Left ventricle myocardium inferior (tissue), 1 donor: ENCODE measurements at regions not wholly inside any gene's neighbourhood (a gene's known extent, or its start where the extent isn't known, plus 50 kb on each side); places are given as distances from the start of the nearest gene placed in this dataset.

Experiments
- DNase-seq: peaks from one replicate; pipeline ENCODE4 v3.0.0-alpha.2; 2020
- H3K27ac ChIP-seq: fragments of 200-600 bp; replicated peaks from 2 replicates; pipeline ENCODE4 v1.8.0; 2021
- H3K27me3 ChIP-seq: fragments of 200-600 bp; 2 replicates; pipeline ENCODE4 v1.8.0; 2021; ENCODE audit warnings: low read depth
- H3K36me3 ChIP-seq: fragments of 200-600 bp; 2 replicates; pipeline ENCODE4 v1.8.0; 2021
- H3K4me1 ChIP-seq: fragments of 200-600 bp; 2 replicates; pipeline ENCODE4 v1.8.0; 2021
- H3K4me3 ChIP-seq: fragments of 200-600 bp; 2 replicates; pipeline ENCODE4 v1.8.0; 2021; ENCODE audit warnings: mild to moderate bottlenecking, moderate library complexity
- H3K9me3 ChIP-seq: fragments of 200-600 bp; replicated peaks from 2 replicates; pipeline ENCODE4 v1.8.0; 2021
- intact Hi-C: fragments of 100-400 bp; cut with micrococcal nuclease; formaldehyde crosslinking; loops from one replicate; pipeline ENCODE4 v1.11.0; 2022
- TF ChIP-seq, protein P1 (sequence below): fragments of 200-600 bp; IDR thresholded peaks from 2 replicates; pipeline ENCODE4 v1.8.0; 2021; ENCODE audit warnings: antibody characterized with exemption, mild to moderate bottlenecking, borderline replicate concordance
- donor health status: DM: no; HTN: yes; CAD: no; lungs with severe emphysema.

DNA sequence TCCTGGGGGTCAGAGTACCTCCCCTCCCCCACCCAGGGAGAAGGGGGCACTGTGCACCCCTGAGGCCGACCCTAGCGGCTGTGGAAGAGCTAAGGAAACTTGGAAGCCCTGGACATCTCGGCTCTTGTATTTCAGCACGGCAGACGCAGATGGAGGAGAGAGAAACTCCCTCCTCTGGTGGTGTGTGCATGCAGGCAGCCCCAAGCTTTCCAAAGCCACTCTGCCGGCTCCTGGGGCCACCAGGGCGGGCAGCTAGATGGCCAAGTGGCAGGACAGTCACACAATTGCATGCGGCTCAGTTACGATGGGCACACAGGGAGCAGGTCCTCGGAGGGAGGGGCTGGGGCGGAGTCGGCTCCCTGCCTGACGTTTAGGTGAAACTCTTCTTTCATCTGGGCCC, 195.5 kb downstream of the RBFOX3 start:
- TF ChIP-seq, protein P1, sequence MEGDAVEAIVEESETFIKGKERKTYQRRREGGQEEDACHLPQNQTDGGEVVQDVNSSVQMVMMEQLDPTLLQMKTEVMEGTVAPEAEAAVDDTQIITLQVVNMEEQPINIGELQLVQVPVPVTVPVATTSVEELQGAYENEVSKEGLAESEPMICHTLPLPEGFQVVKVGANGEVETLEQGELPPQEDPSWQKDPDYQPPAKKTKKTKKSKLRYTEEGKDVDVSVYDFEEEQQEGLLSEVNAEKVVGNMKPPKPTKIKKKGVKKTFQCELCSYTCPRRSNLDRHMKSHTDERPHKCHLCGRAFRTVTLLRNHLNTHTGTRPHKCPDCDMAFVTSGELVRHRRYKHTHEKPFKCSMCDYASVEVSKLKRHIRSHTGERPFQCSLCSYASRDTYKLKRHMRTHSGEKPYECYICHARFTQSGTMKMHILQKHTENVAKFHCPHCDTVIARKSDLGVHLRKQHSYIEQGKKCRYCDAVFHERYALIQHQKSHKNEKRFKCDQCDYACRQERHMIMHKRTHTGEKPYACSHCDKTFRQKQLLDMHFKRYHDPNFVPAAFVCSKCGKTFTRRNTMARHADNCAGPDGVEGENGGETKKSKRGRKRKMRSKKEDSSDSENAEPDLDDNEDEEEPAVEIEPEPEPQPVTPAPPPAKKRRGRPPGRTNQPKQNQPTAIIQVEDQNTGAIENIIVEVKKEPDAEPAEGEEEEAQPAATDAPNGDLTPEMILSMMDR: no peak
- DNase-seq: no peak
- Histone ChIP-seq H3K9me3 (no peaks in the 10 kb centered on the region), H3K4me3 (no peak overlapping the region), H3K27ac (no peak overlapping the region), H3K27me3 (peaks cover 97% of the 10 kb centered on the region), H3K36me3 (no peaks in the 10 kb centered on the region), H3K4me1 (no peaks in the 10 kb centered on the region)
- intact Hi-C loops: no loop called here

DNA sequence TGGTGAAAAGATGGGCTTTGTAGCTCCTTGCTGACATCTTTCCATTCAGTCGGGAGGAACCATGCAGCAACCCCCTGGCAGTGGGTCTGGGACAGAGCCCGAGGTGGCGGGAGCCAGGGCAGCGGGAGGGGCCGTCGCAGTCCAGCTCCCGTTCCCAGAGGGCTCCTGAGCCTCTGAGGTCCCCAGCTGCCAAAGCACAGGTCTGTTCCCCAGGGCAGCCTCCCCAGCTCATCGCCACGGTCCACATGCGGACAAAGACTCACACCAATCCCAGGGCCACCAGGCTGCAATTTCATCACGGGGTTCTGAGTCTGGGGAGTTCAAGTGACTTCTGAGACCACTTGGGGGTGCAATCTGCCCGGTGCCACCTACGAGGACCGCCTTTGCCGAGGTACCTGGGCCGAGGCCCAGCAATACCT, 196.0 kb downstream of the RBFOX3 start:
- TF ChIP-seq, protein P1: no peak
- intact Hi-C loops: no loop called here
- no peaks in the 10 kb centered on the region for H3K4me1 ChIP-seq
- no peak overlapping the region for H3K27ac ChIP-seq
- DNase-seq: no peak
- no peaks in the 10 kb centered on the region for H3K36me3 ChIP-seq
- H3K27me3 ChIP-seq: peaks cover 100% of the 10 kb centered on the region
- no peak overlapping the region for H3K4me3 ChIP-seq
- H3K9me3 ChIP-seq: no peaks in the 10 kb centered on the region

DNA sequence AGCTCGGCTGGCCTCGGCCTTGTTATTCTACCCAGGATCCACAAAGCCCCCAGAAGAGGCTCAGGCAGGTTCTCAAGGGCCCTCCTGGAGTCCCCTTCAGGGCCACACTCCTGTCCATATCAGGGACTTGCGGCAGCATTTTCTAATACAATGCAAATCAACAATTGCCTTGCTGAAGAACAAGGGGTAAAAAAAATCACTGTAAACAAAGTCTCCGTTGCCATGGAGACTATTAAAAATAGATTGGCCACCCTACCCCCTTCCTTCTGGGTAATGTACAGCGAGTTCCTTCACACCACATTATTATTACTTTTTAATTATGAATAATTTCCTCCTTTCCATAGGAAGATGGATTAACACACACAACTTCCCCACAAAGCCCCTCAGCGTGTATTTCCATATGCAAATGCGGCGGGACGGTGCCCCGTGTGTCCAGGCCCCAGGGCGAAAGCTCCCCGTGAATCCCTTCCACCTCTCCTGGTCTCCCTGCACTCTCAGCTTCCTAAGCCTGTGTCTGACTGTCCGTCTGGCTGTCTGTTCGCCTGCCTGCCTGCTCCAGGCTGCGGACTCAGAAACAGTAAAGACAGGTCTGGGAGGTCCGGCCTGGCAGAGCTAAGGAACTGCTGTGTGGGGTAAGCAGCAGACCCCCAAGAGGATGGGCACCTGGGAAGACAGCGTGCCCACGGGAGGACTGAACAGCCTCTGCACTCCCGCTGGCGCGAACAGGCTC, 196.6 kb downstream of the RBFOX3 start:
- intact Hi-C loops: no loop called here
- Histone ChIP-seq H3K27ac (no peak overlapping the region), H3K4me3 (no peak overlapping the region), H3K4me1 (no peaks in the 10 kb centered on the region), H3K36me3 (no peaks in the 10 kb centered on the region), H3K27me3 (peaks cover 100% of the 10 kb centered on the region), H3K9me3 (no peaks in the 10 kb centered on the region)
- TF ChIP-seq, protein P1: no peak
- no peak for DNase-seq

DNA sequence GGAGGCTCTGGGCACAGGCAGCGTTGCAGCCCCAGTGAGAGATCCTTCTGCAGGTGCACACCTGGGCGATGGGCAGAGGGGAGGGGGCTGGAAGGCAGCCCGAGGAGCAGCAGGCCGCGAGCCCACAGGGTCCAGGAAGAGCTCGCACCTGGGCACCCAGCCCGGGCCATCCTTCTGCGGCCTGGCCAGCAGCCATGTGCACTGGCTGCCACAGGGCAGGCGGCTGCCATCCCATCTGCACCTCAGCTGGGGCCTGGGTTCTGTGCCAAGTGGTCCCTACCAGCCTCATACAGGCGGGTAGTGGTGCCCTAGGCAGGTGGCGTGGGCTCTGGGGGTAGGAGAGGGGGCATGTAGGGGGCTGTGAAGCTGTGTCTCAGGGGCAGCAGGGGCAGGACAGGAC, 197.2 kb downstream of the RBFOX3 start:
- no peak for DNase-seq
- Histone ChIP-seq H3K4me1 (no peaks in the 10 kb centered on the region), H3K27me3 (peaks cover 100% of the 10 kb centered on the region), H3K9me3 (no peaks in the 10 kb centered on the region), H3K27ac (no peak overlapping the region), H3K4me3 (no peak overlapping the region), H3K36me3 (no peaks in the 10 kb centered on the region)
- intact Hi-C loops: no loop called here
- TF ChIP-seq, protein P1: no peak

DNA sequence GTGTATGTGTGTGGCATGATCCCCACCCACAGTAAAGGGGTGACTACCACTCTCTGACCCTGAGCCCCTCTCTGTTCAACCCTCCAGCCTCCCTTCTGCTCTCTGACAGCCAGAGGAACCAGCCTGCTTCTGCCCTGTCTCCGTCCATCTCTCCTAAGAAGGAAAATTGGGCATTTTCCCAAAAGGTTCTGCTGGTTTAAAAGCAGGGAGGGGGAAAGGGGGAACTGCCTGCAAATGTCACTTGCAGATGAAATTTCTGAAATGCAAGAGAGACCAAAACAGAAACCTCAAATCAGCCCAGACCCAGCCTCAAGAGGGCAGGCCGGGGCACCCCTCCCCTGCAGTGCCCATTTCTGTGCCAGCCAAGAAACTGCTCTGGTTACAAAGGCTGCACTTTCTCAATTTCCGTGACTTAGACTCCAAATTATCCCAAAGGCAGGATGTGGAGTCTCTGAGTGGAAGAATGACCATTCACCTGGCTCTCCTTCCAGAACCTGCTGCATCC, 197.9 kb downstream of the RBFOX3 start:
- Histone ChIP-seq H3K9me3 (no peaks in the 10 kb centered on the region), H3K27ac (no peak overlapping the region), H3K4me3 (no peak overlapping the region), H3K36me3 (no peaks in the 10 kb centered on the region), H3K4me1 (no peaks in the 10 kb centered on the region), H3K27me3 (peaks cover 100% of the 10 kb centered on the region)
- DNase-seq: no peak
- intact Hi-C loops: no loop called here
- TF ChIP-seq, protein P1: no peak
